Keratinocyte (primary cell): ENCODE measurements at regions not wholly inside any gene's neighbourhood (a gene's known extent, or its start where the extent isn't known, plus 50 kb on each side); places are given as distances from the start of the nearest gene placed in this dataset.

Source experiments
- DNase-seq: peaks from one replicate; pipeline ENCODE4 v3.0.0-alpha.2; 2011; ENCODE audit warnings: low read depth, missing footprints, low spot score
- FAIRE-seq: peaks from 2 replicates; lab custom pipeline; 2011; peaks lifted over from hg19 to GRCh38; lab: Jason Lieb, UNC
- H2AFZ ChIP-seq: 2 replicates; pipeline ENCODE4 v1.6.0; 2012; ENCODE audit warnings: low read length, control low read depth, inconsistent platforms; ENCODE audit not compliant: control insufficient read depth
- H3K27ac ChIP-seq: 2 replicates; pipeline ENCODE4 v1.5.1; 2011; ENCODE audit warnings: low read length; ENCODE audit not compliant: control insufficient read depth, insufficient read depth
- H3K27me3 ChIP-seq: 3 replicates; pipeline ENCODE4 v1.6.0; 2011; ENCODE audit warnings: low read length; ENCODE audit not compliant: control insufficient read depth, insufficient read depth; ENCODE audit errors: extremely low read depth
- H3K36me3 ChIP-seq, 2 experiments: 2 replicates in 1 of 2; 3 replicates in 1 of 2; pipeline ENCODE4 v1.5.1; 2011; ENCODE audit warnings: low read length in 2 of 2, mild to moderate bottlenecking in 1 of 2; ENCODE audit not compliant: control insufficient read depth in 2 of 2, insufficient read depth in 2 of 2; ENCODE audit errors: extremely low read depth in 1 of 2
- H3K4me1 ChIP-seq: 3 replicates; pipeline ENCODE4 v1.5.1; 2011; ENCODE audit warnings: low read length; ENCODE audit not compliant: control insufficient read depth, insufficient read depth; ENCODE audit errors: extremely low read depth
- H3K4me2 ChIP-seq: 3 replicates; pipeline ENCODE4 v1.6.0; 2011; ENCODE audit warnings: low read depth, low read length; ENCODE audit not compliant: control insufficient read depth, insufficient read depth; ENCODE audit errors: extremely low read depth
- H3K4me3 ChIP-seq, 3 experiments: fragments of 200-600 bp in 1 of 3; sonication (generic) in 1 of 3; 2 replicates in 2 of 3; 3 replicates in 1 of 3; pipeline ENCODE4 v1.5.1; 2011 to 2016; ENCODE audit warnings: low read length in 3 of 3, mild to moderate bottlenecking in 3 of 3, control low read depth in 2 of 3, inconsistent platforms in 1 of 3, low read depth in 1 of 3, mixed read lengths in 1 of 3, mixed run types in 1 of 3, moderate library complexity in 1 of 3; ENCODE audit not compliant: control insufficient read depth in 2 of 3, insufficient read depth in 2 of 3; ENCODE audit errors: extremely low read depth in 1 of 3
- H3K79me2 ChIP-seq: 2 replicates; pipeline ENCODE4 v1.6.0; 2012; ENCODE audit warnings: low read length; ENCODE audit not compliant: control insufficient read depth, insufficient read depth
- H3K9ac ChIP-seq: 3 replicates; pipeline ENCODE4 v1.6.0; 2011; ENCODE audit warnings: low read length; ENCODE audit not compliant: control insufficient read depth, insufficient read depth; ENCODE audit errors: extremely low read depth
- H3K9me1 ChIP-seq: 3 replicates; pipeline ENCODE4 v1.6.0; 2011; ENCODE audit warnings: low read length; ENCODE audit not compliant: control insufficient read depth, insufficient read depth; ENCODE audit errors: extremely low read depth
- H3K9me3 ChIP-seq: 2 replicates; pipeline ENCODE4 v1.5.1; 2012; ENCODE audit warnings: low read depth, low read length; ENCODE audit not compliant: control insufficient read depth
- H4K20me1 ChIP-seq: 3 replicates; pipeline ENCODE4 v1.6.0; 2011; ENCODE audit warnings: low read length; ENCODE audit not compliant: control insufficient read depth, insufficient read depth; ENCODE audit errors: extremely low read depth
- CTCF ChIP-seq, 3 experiments: IDR thresholded peaks in 1 of 3; conservative IDR thresholded peaks in 1 of 3; optimal IDR thresholded peaks in 1 of 3; 2 replicates in 2 of 3; 3 replicates in 1 of 3; pipeline versions ENCODE3 to v1.5.1; 2011; ENCODE audit warnings: low read length in 3 of 3, mild to moderate bottlenecking in 3 of 3, moderate library complexity in 2 of 3, control low read depth in 1 of 3, inconsistent platforms in 1 of 3; ENCODE audit not compliant: insufficient read depth in 2 of 3; ENCODE audit errors: extremely low read depth in 1 of 3
- EZH2 ChIP-seq: IDR thresholded peaks from one replicate; pipeline ENCODE4 v1.6.1; 2012; ENCODE audit warnings: inconsistent platforms, mild to moderate bottlenecking, low read length, moderate library complexity
- dilution Hi-C: fragments of 300-500 bp; cut with MboI; formaldehyde crosslinking; loops from one replicate; pipeline ENCODE4 v1.7.0; 2020; ENCODE audit warnings: low sequenced_read_pairs; ENCODE audit not compliant: extremely low pct_ligation_motif_present

- Histone ChIP-seq H3K9ac (no peak overlapping the region), H3K4me1 (no peaks in the 10 kb centered on the region), H3K27ac (no peak overlapping the region), H3K4me3 (no peak overlapping the region), H3K36me3 (no peaks in the 10 kb centered on the region), H4K20me1 (no peaks in the 10 kb centered on the region), H3K9me1 (no peaks in the 10 kb centered on the region), H3K27me3 (no peaks in the 10 kb centered on the region), H3K9me3 (peaks cover 2% of the 10 kb centered on the region), H3K4me2 (no peak overlapping the region), H2AFZ (no peak overlapping the region), H3K79me2 (no peaks in the 10 kb centered on the region)
- no peak for DNase-seq
- FAIRE-seq, result no peak
- dilution Hi-C loops, result no loop called here
- TF ChIP-seq EZH2 (no peak), CTCF (optimal IDR thresholded peaks at IDR 0.05 in 1 of 3, IDR thresholded peaks at IDR 0.05 in 1 of 3, conservative IDR thresholded peaks at IDR 0.05 in 1 of 3; ENCODE audit: extremely low read depth in 1 of 3, insufficient read depth in 2 of 3, low read length in 3 of 3) (no peak)
Observed at GRCh38 chr3:180131169-180131568, 94.4 kb upstream of the PEX5L start.

- Histone ChIP-seq H3K9ac (no peak overlapping the region), H4K20me1 (no peaks in the 10 kb centered on the region), H3K27me3 (no peaks in the 10 kb centered on the region), H3K36me3 (no peaks in the 10 kb centered on the region), H3K4me3 (no peak overlapping the region), H3K27ac (no peak overlapping the region), H3K9me1 (no peaks in the 10 kb centered on the region), H2AFZ (no peak overlapping the region), H3K4me2 (no peak overlapping the region), H3K79me2 (no peaks in the 10 kb centered on the region), H3K9me3 (no peaks in the 10 kb centered on the region), H3K4me1 (no peaks in the 10 kb centered on the region)
- TF ChIP-seq EZH2, result no peak
- no peak for TF ChIP-seq CTCF (optimal IDR thresholded peaks at IDR 0.05 in 1 of 3, IDR thresholded peaks at IDR 0.05 in 1 of 3, conservative IDR thresholded peaks at IDR 0.05 in 1 of 3; ENCODE audit: extremely low read depth in 1 of 3, insufficient read depth in 2 of 3, low read length in 3 of 3)
- DNase-seq (no peak), FAIRE-seq (no peak)
- dilution Hi-C loops, result no loop called here
Observed at GRCh38 chr3:180135101-180135500, 98.4 kb upstream of the PEX5L start.
